Endothelial cell of umbilical vein (primary cell): ENCODE measurements at regions not wholly inside any gene's neighbourhood (a gene's known extent, or its start where the extent isn't known, plus 50 kb on each side); places are given as distances from the start of the nearest gene placed in this dataset.

Experiments used
- CTCF ChIP-seq, 2 donors: IDR thresholded peaks; 1 replicate in 1 of 2; 2 replicates in 1 of 2; pipeline ENCODE4 v1.5.1; 2011; ENCODE audit warnings: low read length in 2 of 2, mild to moderate bottlenecking in 2 of 2, moderate library complexity in 2 of 2, control low read depth in 1 of 2, inconsistent platforms in 1 of 2, low read depth in 1 of 2; ENCODE audit not compliant: insufficient read depth in 1 of 2; ENCODE audit errors: extremely low read depth in 1 of 2
- EZH2 ChIP-seq: IDR thresholded peaks from 2 replicates; pipeline ENCODE4 v1.6.1; 2012; ENCODE audit warnings: borderline replicate concordance, low read depth, mild to moderate bottlenecking, moderate library complexity, low read length, inconsistent platforms; ENCODE audit not compliant: severe bottlenecking
- FOS ChIP-seq: IDR thresholded peaks from 2 replicates; pipeline ENCODE4 v1.6.1; 2011; ENCODE audit warnings: mild to moderate bottlenecking, low read length, moderate library complexity, borderline replicate concordance; ENCODE audit not compliant: insufficient read depth
- GATA2 ChIP-seq: IDR thresholded peaks from 2 replicates; pipeline ENCODE4 v1.7.0; 2011; ENCODE audit warnings: low read depth, mild to moderate bottlenecking, moderate library complexity, mixed read lengths, low read length; ENCODE audit not compliant: insufficient read length, insufficient read depth
- JUN ChIP-seq: IDR thresholded peaks from 2 replicates; pipeline ENCODE4 v1.6.1; 2011; ENCODE audit warnings: borderline replicate concordance, low read depth; ENCODE audit not compliant: insufficient read length, insufficient read depth
- MYC ChIP-seq: IDR thresholded peaks from one replicate; pipeline ENCODE4 v1.6.1; 2011; ENCODE audit warnings: mild to moderate bottlenecking, low read depth, low read length
- POLR2A ChIP-seq: IDR thresholded peaks from 2 replicates; pipeline ENCODE4 v1.6.1; 2012; ENCODE audit warnings: low read depth, mild to moderate bottlenecking, control low read depth, low read length
- POLR2AphosphoS5 ChIP-seq: IDR thresholded peaks from 2 replicates; pipeline ENCODE4 v1.6.1; 2012; ENCODE audit warnings: low read depth, mild to moderate bottlenecking, control low read depth, low read length, moderate library complexity; ENCODE audit not compliant: insufficient read depth
- TF ChIP-seq, protein P1 (sequence below): IDR thresholded peaks from 2 replicates; pipeline ENCODE4 v1.6.1; 2011; ENCODE audit not compliant: insufficient read depth, insufficient read length

- TF ChIP-seq POLR2A (no peak), CTCF (IDR thresholded peaks at IDR 0.05; ENCODE audit: extremely low read depth in 1 of 2, insufficient read depth in 1 of 2, low read depth in 1 of 2, low read length in 2 of 2) (no peak), EZH2 (no peak), POLR2AphosphoS5 (no peak), GATA2 (no peak), FOS (no peak), MYC (no peak), JUN (no peak)
- TF ChIP-seq, protein P1, sequence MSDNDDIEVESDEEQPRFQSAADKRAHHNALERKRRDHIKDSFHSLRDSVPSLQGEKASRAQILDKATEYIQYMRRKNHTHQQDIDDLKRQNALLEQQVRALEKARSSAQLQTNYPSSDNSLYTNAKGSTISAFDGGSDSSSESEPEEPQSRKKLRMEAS, result no peak
Observed at GRCh38 chr1:29900712-29901111, 664.4 kb downstream of the PTPRU start.
